ENCODE measurements at regions not wholly inside any gene's neighbourhood (a gene's known extent, or its start where the extent isn't known, plus 50 kb on each side); places are given as distances from the start of the nearest gene placed in this dataset.

DNA sequence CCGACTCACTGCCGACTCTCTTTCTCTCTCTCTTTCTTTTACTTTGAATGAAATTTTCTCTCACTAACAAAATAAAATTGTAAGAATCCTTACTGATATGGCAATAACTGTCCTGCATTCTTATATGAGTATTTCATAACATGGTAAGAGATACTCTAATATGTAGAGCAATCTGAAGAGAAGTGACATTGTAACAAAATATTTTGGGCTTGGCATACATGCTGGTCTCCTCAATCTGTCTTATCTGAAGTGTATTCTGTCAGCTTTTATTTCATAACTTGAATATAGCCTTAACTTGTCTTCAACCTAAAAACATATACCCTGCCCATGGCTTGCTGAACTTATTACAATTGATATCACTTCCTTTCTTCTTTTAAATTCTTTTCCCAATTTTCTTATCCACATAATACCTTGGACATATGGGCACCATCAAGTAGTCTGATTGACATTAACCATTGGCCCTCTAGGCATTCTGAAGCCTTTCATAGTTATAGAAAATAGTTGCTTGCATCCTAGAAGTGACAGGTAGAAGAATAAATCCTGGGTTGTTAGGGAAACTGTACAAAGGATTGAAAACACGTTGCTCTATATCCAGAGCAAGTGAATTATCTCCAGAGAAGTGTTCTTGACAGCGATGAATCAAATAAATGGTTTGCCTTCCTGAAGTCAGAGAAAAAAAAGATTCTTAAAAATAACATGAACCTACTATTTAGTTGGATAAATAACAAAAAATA lies 537.6 kb upstream of the TYRP1 start:
- ATAC-seq (ENCODE audit: low read depth) = no peak
- Histone ChIP-seq H3K27ac (ENCODE audit: insufficient read depth, low read length) (no peak overlapping the region), H2AFZ (replicated peaks; ENCODE audit: low read length, poor library complexity) (no peak overlapping the region), H3K14ac (replicated peaks; ENCODE audit: low read depth, low read length) (no peak overlapping the region), H3K27me3 (ENCODE audit: control insufficient read depth, insufficient read depth, low read length) (no peaks in the 10 kb centered on the region), H3K4ac (ENCODE audit: low read depth, low read length) (no peak overlapping the region), H3K23ac (ENCODE audit: low read depth, low read length) (no peak overlapping the region), H2AK9ac (replicated peaks; ENCODE audit: low read depth, low read length, poor library complexity) (no peak overlapping the region), H3K56ac (ENCODE audit: extremely low read depth, insufficient read depth, low read length) (no peak overlapping the region), H3K9ac (ENCODE audit: low read depth, low read length) (no peak overlapping the region), H3K4me2 (ENCODE audit: low read depth, low read length) (no peak overlapping the region), H2BK20ac (ENCODE audit: low read depth, low read length) (no peak overlapping the region), H3K36me3 (ENCODE audit: control insufficient read depth, insufficient read depth, low read length) (no peaks in the 10 kb centered on the region), H4K20me1 (ENCODE audit: insufficient read depth, low read length) (no peaks in the 10 kb centered on the region), H3K9me3 (ENCODE audit: control insufficient read depth, insufficient read depth, low read length) (0 out of 2 replicates have a peak, but pooled peaks cover 1% of the 10 kb centered on the region), H2AK5ac (ENCODE audit: low read depth, low read length) (no peak overlapping the region), H4K5ac (ENCODE audit: low read depth, low read length) (no peak overlapping the region), H2BK5ac (ENCODE audit: low read depth, low read length, poor library complexity, severe bottlenecking) (no peak overlapping the region), H3K4me1 (ENCODE audit: control insufficient read depth, insufficient read depth, low read length) (no peaks in the 10 kb centered on the region), H2BK15ac (ENCODE audit: low read depth, low read length) (no peak overlapping the region), H4K8ac (ENCODE audit: low read depth in 2 of 2, low read length in 2 of 2) (no peak overlapping the region), H3K9me1 (ENCODE audit: insufficient read depth, low read length) (no peaks in the 10 kb centered on the region), H4K91ac (ENCODE audit: insufficient read depth, low read depth, low read length) (no peak overlapping the region), H2BK120ac (ENCODE audit: low read depth, low read length) (no peak overlapping the region), H3K18ac (ENCODE audit: low read depth, low read length) (no peak overlapping the region), H3K79me1 (ENCODE audit: low read depth in 1 of 2, low read length in 2 of 2) (no peaks in the 10 kb centered on the region), H3K4me3 (ENCODE audit: insufficient read depth, low read depth, low read length) (no peak overlapping the region)
- dilution Hi-C loops (cut with HindIII; ENCODE audit: low sequenced_read_pairs, unreplicated experiment) = no loop called here
- no peak for TF ChIP-seq USF2 (IDR thresholded peaks at IDR 0.05; ENCODE audit: low read depth, low read length)
- no peak for TF ChIP-seq FOS (IDR thresholded peaks at IDR 0.05; ENCODE audit: low read depth, low read length)
- TF ChIP-seq SMC3 (IDR thresholded peaks at IDR 0.05; ENCODE audit: low read depth, low read length) = no peak
- TF ChIP-seq, protein P1, sequence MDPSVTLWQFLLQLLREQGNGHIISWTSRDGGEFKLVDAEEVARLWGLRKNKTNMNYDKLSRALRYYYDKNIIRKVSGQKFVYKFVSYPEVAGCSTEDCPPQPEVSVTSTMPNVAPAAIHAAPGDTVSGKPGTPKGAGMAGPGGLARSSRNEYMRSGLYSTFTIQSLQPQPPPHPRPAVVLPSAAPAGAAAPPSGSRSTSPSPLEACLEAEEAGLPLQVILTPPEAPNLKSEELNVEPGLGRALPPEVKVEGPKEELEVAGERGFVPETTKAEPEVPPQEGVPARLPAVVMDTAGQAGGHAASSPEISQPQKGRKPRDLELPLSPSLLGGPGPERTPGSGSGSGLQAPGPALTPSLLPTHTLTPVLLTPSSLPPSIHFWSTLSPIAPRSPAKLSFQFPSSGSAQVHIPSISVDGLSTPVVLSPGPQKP (IDR thresholded peaks at IDR 0.05; ENCODE audit: borderline replicate concordance, low read depth, low read length) = no peak
- TF ChIP-seq POLR2A (IDR thresholded peaks at IDR 0.05; ENCODE audit: low read depth, low read length) = no peak
- TF ChIP-seq MAFK (IDR thresholded peaks at IDR 0.05; ENCODE audit: low read depth, low read length) = no peak
- no peak for TF ChIP-seq MXI1 (IDR thresholded peaks at IDR 0.05; ENCODE audit: borderline replicate concordance, low read depth, low read length)
- TF ChIP-seq NFE2L2 (IDR thresholded peaks at IDR 0.05; ENCODE audit: low read depth, low read length) = no peak
- TF ChIP-seq, protein P2, sequence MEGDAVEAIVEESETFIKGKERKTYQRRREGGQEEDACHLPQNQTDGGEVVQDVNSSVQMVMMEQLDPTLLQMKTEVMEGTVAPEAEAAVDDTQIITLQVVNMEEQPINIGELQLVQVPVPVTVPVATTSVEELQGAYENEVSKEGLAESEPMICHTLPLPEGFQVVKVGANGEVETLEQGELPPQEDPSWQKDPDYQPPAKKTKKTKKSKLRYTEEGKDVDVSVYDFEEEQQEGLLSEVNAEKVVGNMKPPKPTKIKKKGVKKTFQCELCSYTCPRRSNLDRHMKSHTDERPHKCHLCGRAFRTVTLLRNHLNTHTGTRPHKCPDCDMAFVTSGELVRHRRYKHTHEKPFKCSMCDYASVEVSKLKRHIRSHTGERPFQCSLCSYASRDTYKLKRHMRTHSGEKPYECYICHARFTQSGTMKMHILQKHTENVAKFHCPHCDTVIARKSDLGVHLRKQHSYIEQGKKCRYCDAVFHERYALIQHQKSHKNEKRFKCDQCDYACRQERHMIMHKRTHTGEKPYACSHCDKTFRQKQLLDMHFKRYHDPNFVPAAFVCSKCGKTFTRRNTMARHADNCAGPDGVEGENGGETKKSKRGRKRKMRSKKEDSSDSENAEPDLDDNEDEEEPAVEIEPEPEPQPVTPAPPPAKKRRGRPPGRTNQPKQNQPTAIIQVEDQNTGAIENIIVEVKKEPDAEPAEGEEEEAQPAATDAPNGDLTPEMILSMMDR (conservative IDR thresholded peaks at IDR 0.05; ENCODE audit: low read depth, low read length) = no peak
- TF ChIP-seq MAZ (IDR thresholded peaks at IDR 0.05; ENCODE audit: borderline replicate concordance, low read depth, low read length) = no peak
- no peak for TF ChIP-seq RAD21 (IDR thresholded peaks at IDR 0.05; ENCODE audit: low read length)
- TF ChIP-seq CHD1 (IDR thresholded peaks at IDR 0.05; ENCODE audit: low read depth, low read length) = no peak
- no peak for TF ChIP-seq CEBPB (IDR thresholded peaks at IDR 0.05; ENCODE audit: low read depth, low read length)
- no TSS peak for BruUV-seq (replicated peaks)
- intact Hi-C loops (cut with micrococcal nuclease) = no loop called here
- DNase-seq = no peak
- ChIA-PET POLR2A (ENCODE audit: unreplicated experiment) (no interaction called here), CTCF (no interaction called here)
- no CpG with 5 or more reads among the region's 4 CpGs for WGBS, 2 experiments (ENCODE audit: extremely low coverage in 2 of 2, insufficient read length in 1 of 2)
- in situ Hi-C loops (cut with MboI; ENCODE audit: low sequenced_read_pairs) = no loop called here

Data from IMR-90 (cell line).